GM19025 (cell line): ENCODE measurements at regions not wholly inside any gene's neighbourhood (a gene's known extent, or its start where the extent isn't known, plus 50 kb on each side); places are given as distances from the start of the nearest gene placed in this dataset.

ENCODE experiments used
- ATAC-seq: cut with Tn5 transposase; IDR thresholded peaks from one replicate; pipeline ENCODE4 v1.9.1; 2021; ENCODE audit warnings: mild to moderate bottlenecking, low read depth, moderate library complexity; ENCODE audit not compliant: unreplicated experiment

DNA sequence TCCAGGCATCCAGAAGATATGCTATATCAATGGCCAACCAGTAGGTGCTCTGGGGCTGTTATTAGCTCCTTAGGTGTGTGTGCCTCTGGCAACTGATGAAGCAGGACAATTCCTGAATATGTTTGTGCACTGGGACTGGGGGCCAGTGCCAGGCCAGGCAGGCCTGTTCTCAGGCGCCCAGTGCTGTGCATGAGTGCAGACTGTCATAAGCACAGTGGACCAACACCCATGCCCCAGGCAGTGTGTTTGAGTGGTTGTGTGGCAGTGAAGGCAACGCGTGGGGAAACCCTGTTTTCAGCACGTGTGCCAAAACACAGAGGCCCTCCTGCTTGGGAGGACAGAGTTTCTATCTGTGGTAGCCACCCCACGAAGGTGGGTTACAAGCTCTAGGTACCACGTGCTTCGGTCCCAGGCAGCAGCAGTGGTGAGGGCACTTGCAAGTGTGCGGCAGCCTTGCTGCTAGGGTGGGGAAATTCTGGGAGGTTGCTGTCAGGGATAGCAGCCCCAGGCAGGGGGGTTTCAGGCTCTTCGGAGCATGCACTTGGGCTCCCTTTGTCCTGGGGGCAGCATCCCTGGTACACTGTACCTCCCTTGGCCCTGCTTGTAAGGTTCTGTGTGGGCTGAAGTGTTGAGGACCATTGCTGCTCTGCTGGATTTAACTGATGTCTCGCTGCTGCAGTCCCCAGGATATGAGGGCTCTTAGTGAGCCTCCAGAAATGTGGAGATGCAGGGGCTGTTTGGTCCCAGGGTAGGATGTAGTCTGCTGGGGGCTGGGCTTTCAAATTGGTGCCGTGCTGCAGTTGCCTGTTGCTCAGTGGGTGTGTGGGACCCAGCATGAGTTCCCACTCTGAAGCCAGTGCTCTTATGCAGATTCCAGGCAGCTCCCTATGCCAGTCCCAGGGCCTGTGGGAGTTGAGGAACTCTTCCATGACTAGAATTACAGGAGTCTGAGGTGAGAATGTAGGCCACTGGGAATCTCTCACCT lies 280.9 kb downstream of the RPRM start:
- ATAC-seq, result no peak

DNA sequence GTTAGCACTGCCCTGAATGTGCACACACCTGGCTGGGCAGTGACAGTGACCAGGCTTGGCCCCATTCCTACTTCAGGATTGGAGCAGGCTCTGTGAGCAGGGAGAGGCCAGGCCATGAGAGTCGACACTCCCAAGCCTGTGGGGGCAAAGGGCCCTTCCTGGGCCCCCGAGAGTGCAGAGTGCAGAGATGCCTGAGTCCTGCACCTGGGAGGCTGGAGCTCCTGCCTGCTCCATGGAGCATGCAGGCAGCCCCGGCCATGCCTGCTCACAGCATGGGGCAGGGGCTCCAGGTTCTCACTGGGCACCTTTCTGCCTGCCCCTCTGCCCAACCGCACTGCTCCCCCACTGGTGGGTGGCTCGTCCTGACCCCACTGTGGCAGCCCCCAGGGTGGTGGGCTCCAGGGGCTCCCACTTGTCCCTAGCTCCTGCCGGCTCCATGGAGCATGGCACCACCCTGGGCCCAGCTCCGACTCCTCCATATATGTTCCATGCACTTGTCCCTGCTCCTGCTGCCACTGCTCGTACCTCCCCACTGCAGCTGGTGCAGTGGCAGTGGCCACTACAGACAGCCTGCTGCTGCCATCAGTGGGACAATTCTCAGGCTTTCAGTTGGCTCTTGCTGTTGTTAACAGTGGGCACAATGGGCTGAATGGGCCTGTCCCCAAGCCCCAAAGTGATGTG lies 282.0 kb downstream of the RPRM start:
- ATAC-seq, result no peak

DNA sequence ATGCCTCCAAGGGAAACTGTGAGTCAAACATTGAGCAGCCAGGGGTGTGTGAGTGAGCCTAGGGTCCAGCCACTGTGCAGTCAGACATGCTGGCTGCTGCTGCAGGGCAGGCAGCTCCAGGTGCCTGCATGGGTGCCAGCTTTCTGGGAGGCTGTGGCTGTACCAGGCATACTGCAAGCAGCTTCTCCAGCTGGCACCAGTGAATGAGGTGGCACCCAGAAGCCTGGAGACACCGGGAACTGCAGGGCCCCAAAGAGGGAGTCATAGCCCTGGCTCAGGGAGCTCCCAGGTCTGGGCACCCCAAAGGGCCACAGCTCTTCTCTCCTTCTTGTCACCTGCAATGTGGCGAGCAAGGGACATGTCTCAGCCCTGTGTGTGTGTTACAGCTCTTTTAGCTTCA lies 283.2 kb downstream of the RPRM start:
- ATAC-seq, result no peak

DNA sequence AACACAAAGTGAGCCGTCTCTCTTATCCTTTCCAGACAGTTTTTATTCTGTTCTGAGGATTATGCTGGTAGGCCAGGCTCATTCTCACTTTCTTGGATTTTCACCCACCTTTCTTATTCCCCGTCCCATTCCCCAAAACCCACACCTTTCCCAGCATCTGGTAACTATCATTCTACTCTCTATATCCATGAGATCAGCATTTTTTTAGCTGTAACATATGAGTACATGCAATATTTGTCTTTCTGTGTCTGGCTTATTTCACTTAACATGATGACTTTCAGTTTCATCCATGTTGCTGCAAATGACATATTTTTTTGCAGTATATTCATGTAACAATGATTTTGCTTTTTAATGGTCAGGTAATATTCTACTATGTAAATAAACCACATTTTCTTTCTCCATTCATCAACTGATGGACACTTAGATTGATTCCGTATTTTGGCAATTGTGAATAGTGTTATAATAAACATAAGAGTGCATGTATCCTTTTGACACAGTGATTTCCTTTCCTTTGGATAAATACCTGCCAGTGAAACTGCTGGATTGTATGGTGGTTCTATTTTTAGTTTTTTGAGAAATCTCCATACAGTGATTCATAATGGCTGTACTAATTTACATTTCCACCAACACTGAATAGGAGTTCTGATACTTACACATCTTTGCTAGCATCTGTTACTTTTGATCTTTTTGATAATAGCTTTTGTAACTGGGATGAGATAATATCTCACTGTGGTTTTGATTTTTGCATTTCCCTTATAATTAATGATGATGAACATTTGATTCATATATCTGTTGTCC lies 289.3 kb downstream of the RPRM start:
- ATAC-seq, result no peak

DNA sequence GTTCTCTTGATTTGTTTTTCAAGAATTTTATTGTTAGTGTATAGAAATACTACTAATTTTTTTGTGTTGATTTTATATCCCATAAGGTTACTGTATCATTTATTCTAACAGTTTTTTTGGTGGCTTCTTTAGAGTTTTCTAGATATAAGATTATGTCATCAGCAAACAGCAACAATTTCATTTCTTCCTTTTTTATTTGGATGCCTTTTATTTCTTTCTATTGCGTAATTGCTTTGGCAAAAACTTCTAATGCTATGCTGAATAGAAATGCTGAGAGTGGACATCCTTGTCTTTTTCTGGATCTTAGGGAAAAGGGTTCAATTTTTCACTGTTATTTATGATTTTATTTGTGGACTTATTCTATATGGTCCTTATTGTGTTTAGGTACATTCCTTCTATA lies 298.8 kb downstream of the RPRM start:
- ATAC-seq, result no peak

DNA sequence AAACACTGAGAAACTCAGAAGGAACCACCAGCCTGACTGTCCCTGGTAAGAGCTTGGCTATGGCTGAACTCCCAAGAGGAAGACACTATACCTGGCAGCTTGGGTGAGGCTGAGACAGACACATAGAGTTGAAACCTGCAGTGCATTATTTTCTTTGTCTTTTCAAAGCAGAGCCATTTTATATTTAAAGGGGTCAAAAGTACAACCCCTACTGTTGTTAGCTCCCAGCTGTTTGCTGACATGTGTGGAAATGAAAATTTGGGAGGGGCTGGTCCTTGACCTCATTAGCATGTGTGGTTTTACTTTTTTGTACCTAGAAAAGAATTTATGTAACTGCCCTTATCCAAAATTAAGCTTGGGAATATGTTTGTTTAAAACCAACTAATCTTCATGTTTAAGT lies 309.0 kb downstream of the RPRM start:
- no peak for ATAC-seq

DNA sequence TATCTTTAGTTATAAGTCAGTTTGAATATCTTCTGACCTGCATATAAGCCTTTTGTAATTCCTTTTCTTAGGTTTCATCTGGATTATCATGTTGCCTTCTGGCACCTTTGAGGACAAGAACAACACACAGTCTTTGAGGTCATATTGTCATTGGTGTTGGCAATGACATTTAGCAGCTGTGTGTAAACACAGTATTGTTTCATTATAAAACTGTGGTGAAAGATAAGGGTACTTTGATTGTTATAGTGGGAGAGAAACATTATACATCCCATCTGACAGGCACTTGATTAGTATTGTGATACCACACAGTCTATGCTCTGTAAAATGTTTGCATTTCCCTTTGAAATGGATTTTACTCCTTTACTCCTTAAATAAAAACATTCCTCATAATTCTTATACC lies 313.5 kb downstream of the RPRM start:
- ATAC-seq, result no peak

DNA sequence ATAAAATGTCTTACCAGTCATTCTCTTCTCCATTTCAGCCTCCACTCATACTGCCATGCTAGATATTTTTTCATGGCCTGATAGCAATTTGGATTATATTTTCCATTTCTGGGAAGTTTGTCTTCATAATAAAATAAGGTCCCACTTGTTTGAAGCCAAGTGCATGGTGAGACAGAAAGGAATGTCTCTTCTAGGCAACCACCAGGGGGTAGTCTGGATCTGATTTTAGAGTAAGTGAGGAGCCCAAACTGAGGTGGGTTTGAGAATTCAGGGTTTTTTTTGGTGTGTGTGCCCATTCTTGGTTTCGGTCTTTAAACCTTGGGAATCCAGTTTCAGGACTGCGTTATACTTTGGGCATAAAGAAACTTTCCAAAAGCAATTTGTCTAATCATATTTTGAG lies 315.5 kb downstream of the RPRM start:
- ATAC-seq, result no peak

DNA sequence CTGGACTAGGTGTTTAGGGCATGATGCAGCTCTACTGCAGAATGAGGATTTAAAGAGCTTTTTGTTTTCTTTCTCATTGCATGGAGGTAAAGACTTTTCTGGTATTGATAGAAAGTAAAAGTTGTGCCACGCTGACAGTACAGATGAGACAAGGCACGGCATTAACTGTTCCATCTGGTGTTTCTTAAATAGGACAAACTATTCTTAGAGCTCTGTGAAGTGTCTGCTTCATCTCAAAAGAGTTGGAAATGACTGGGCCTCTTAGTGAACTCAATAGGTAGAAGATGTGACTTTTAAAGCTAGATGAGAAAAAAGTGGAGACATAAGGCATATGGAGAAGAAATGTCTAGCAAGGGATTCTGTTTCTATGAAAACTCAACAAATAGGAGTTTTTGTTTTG lies 321.8 kb downstream of the RPRM start:
- ATAC-seq, result no peak

DNA sequence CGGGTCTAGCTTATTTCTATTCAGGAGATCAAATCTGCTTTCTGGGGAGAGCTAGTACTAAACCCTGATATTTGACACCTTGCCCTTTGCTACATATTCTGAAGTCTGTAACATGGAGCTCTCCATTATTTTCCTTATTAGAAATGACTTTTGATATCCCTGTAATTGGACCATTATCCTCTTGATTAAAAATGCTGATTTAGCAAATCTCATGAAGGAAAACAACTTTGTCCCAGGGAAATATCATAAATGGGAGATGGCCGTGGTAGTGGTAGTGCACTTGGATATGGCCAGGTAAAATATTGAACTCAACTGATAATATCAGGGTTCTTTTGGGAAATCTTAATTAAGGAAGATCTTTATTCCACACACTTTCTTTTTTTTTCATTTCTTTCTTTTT lies 326.5 kb downstream of the RPRM start:
- ATAC-seq, result no peak

DNA sequence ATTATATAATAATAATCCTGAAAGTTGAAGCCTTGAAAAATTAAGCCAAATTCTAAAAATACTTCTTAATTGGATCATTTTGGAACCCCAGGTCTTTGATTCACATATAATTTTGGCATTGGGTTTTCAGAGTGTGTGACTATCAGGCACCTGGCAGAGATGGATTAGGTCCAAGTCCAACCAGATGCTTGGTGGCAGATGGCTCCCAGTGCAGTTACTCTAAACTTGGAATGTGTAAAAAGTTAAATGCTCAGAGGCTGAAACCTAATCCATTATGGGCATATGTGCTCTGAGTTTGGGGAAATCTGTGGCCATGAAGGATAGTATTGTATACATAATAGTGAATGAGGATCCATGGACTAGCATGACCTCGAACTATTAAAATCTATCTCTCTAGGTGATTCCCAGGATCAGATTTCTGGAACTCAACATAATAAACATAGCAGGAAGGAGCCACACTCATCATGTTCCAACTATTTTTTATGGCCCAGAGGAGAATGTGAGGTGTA lies 333.0 kb downstream of the RPRM start:
- no peak for ATAC-seq

DNA sequence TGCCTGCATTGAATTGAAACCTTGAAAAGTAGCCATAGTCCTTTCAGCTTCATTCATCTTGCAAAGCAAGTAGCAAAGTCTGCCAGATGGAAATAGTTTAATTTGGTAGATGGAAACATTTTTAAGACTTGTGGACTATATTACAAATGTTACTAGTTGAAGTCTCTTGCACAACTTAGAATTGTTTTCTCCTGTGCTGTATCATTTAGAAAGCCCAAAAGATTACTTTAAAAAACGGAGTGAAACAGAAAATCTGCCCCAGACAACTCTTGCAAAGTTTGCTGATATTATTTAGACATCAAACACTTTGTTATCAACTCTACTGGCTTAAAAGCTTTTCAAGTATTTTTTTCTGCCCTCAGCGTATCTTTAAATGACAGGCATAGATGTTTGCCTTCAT lies 335.0 kb downstream of the RPRM start:
- ATAC-seq, result no peak

DNA sequence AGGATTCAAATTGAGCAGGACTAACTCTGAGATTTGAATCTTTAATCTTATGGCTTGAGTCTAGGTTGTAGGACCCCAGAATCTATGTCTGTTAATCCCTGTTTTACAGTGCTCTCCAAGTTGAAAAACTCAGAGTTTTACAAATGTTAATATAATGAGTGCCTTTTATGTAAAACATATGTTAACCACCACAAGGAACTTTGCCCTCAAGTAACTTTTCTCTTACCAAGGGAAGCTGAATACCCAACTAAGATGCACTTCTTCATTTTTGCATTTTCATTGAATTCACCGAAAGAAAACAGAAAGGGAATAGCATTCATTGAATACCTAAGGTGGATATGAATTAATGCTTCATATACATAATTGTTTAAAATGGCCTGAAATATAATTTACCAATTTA lies 338.1 kb downstream of the RPRM start:
- no peak for ATAC-seq

DNA sequence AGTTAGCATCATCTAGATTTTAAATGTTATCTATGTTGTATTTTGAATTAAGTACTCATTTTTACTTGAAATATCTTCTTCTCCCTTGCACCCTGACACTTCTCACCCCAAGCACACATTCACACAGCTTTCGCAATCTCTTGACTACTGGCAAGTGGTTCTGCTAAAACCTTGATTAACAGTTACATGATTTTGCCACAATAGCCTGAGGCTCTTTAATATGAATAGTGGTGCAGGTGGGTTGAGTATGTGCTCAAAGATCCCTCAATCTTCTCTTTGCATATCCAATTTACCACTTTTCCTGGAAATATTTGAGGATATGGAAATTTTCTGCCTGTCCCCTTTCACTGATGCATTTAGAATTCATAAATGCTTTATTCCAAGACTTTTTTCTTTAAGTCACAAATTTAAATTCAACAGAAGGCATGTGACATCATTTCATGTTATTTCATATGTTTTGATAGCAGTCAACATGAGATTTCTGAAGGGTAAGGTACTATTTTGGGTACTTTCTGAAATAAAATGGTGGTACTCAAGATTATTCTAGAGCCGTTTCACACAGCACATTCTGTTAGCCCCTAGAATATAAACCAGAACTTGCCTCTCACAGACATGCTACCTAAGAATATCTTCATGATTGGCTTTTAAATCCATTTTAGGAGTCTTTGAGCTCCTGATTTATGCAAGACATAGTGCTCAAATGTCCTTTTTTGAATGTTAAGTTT lies 339.7 kb downstream of the RPRM start:
- ATAC-seq, result no peak

DNA sequence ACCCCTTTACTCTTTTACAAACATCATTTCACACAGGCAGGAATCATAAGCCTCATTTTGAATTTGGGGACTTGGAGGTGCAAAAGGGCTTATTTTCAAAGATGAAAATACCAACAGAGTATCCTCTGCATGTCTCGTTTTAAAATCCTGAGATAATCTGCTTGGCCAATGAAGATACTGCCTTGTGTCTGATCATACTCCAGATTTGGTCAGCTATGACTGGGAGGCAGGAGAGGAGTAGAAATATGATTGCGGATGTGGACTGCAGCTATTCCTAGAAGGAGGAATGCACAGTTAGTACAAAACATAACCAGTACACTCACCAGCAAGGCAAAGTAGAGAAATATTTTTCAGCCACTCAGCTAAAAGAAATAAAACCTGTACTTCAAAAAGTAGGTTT lies 342.3 kb downstream of the RPRM start:
- no peak for ATAC-seq

DNA sequence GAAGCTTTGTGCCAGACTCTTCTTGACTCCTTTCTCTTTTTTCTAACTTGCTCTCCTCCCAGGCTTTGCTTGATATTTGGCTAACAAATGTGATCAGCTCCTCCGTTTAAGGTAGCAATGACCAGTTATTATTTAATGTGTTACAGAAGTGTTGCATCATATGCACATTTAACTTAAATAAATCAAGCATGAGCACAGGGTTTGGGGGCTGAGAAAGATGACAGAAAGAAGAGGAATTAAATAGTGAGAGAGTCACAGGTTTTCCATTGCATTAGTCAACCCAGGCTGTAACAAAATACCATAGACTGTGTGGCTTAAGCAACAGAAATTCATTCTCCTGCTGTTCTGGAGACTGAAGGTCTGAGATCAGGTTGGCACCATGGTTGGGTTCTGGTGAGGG lies 343.8 kb downstream of the RPRM start:
- no peak for ATAC-seq

DNA sequence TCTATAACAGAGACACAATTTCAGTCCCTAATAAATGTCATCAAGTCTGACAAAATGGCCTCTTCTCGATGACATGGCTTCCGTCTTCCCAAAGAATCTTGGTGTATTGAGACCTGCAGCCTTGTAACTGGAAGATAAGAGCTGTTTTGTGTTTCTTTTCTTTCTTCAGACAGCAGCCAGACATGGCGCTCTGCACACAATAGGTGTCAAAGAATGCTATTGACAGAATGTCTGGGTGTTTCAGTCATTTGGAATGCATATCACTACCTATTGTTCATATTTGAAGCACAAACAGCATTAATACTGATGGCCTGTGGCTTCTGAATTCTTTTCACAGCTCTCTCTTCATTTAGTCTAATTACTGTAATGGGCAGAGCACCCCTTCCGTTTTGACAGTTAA lies 344.8 kb downstream of the RPRM start:
- ATAC-seq, result no peak

DNA sequence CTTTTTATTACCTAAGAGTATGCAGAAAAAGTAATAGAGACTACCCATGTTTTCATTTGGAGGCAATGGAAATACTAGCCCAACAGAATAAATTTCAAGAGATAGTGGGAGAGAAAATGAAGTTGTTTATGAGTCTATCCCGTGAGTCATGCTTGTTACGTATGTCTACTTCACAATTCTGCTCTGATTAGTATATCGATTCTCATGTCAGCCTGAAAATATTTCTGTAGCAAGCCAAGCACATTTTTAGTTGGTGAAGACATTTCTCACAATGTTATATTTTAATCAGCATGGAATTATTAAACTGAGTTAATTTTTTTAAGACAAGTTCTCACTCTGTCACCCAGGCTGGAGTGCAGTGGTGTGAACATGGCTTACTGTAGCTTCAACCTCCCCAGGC lies 346.1 kb downstream of the RPRM start:
- no peak for ATAC-seq

DNA sequence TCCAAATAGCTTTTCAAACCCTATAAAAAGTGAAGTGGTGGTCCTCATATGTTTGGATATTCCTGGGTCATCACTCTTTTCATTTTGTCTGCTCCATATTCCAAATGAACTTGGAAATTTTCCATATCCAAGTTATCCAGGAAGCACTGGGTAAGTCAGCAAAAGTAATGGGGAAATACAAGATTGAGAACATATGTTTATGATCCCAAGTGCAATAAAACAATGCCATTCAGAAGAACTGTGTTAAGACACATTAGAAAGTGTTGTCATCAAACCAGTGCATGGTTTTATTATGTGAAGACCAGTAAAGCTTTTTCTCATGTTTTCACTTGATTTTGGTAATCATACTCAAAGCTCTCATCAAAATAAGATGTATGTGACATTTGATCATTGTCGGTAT lies 363.4 kb downstream of the RPRM start:
- ATAC-seq, result no peak

DNA sequence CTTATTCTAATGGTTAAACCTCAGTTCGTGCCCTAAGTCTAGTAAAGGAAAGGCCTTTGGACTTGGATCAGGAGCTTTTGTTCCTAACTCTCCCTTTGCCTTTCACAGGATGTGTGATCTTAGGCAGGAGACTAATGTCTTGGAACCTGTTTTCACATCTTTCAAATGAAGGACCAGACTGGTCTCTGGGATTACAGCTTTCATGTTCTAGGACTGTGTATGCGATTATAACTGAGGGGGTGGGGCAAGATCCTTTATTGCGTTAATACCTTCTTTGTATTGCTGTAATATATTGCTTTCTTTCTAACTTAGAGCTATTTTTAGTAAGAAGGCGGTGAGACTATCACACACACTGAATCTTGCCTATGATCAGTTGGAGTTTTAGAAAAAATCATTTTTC lies 368.1 kb downstream of the RPRM start:
- ATAC-seq, result no peak
